ENCODE measurements at regions not wholly inside any gene's neighbourhood (a gene's known extent, or its start where the extent isn't known, plus 50 kb on each side); places are given as distances from the start of the nearest gene placed in this dataset.

- Histone ChIP-seq H3K4me3 (no peak overlapping the region), H3K9me3 (no peaks in the 10 kb centered on the region), H3K36me3 (no peaks in the 10 kb centered on the region), H3K27me3 (no peaks in the 10 kb centered on the region), H3K4me1 (peaks cover 10 to 20% (median 15%) of the 10 kb centered on the region in 4 donors), H3K27ac (peak overlapping the region; percentile 51 to 78 (median 66))
- TF ChIP-seq POLR2AphosphoS5 (IDR thresholded peaks at IDR 0.05) (peak; percentile 70 to 71), EP300 (IDR thresholded peaks at IDR 0.05) (peak; percentile 44 to 95 (median 74)), POLR2A (IDR thresholded peaks at IDR 0.05) (no peak)
- WGBS, 2 donors, result 2 to 4% methylated on average over 2 of the region's 2 CpGs
- peak; percentile 87 to 90 for ATAC-seq (ENCODE audit: low FRiP score in 2 of 2)
- DNase-seq, result peak in 1 of 2 donors; percentile 47
Measured at GRCh38 chr4:124060261-124060918, 652.1 kb downstream of the ANKRD50 start.

- Histone ChIP-seq H3K9me3 (no peaks in the 10 kb centered on the region), H3K27me3 (no peaks in the 10 kb centered on the region), H3K4me3 (no peak overlapping the region), H3K27ac (peak overlapping the region; percentile 31 to 78 (median 66)), H3K4me1 (peaks cover 10 to 20% (median 15%) of the 10 kb centered on the region in 4 donors), H3K36me3 (no peaks in the 10 kb centered on the region)
- ATAC-seq (ENCODE audit: low FRiP score in 2 of 2) (peak in 1 of 2 donors; percentile 69), DNase-seq (no peak)
- TF ChIP-seq POLR2AphosphoS5 (IDR thresholded peaks at IDR 0.05) (no peak), POLR2A (IDR thresholded peaks at IDR 0.05) (no peak), EP300 (IDR thresholded peaks at IDR 0.05) (no peak), CTCF (IDR thresholded peaks at IDR 0.05) (no peak)
Measured at GRCh38 chr4:124061413-124061812, 651.1 kb downstream of the ANKRD50 start.

GRCh38 chr4:124065422-124065821 lies 647.1 kb downstream of the ANKRD50 start:
- TF ChIP-seq CTCF (IDR thresholded peaks at IDR 0.05), result no peak
- no peak for TF ChIP-seq POLR2AphosphoS5 (IDR thresholded peaks at IDR 0.05)
- TF ChIP-seq EP300 (IDR thresholded peaks at IDR 0.05), result no peak
- TF ChIP-seq POLR2A (IDR thresholded peaks at IDR 0.05), result no peak
- H3K27me3 ChIP-seq, result no peaks in the 10 kb centered on the region
- H3K36me3 ChIP-seq, result no peaks in the 10 kb centered on the region
- peaks cover 4 to 13% (median 6%) of the 10 kb centered on the region in 4 donors for H3K9me3 ChIP-seq
- H3K4me1 ChIP-seq, result peaks cover 10 to 14% (median 11%) of the 10 kb centered on the region in 4 donors
- ATAC-seq (ENCODE audit: low FRiP score in 2 of 2), result no peak
- no peak overlapping the region for H3K4me3 ChIP-seq
- H3K27ac ChIP-seq, result no peak overlapping the region
- DNase-seq, result no peak

- DNase-seq, result no peak
- WGBS, 2 donors, result 84 to 94% methylated on average over 4 of the region's 4 CpGs
- H3K27me3 ChIP-seq, result no peaks in the 10 kb centered on the region
- TF ChIP-seq POLR2AphosphoS5 (IDR thresholded peaks at IDR 0.05) (no peak), POLR2A (IDR thresholded peaks at IDR 0.05) (no peak), EP300 (IDR thresholded peaks at IDR 0.05) (no peak)
- H3K36me3 ChIP-seq, result no peaks in the 10 kb centered on the region
- no peak overlapping the region for H3K4me3 ChIP-seq
- peaks cover 8 to 18% (median 11%) of the 10 kb centered on the region in 4 donors for H3K9me3 ChIP-seq
- H3K4me1 ChIP-seq, result peaks cover 6 to 10% (median 6%) of the 10 kb centered on the region in 4 donors
- no peak for ATAC-seq (ENCODE audit: low FRiP score in 2 of 2)
- no peak overlapping the region for H3K27ac ChIP-seq
Measured at GRCh38 chr4:124065936-124066335, 646.6 kb downstream of the ANKRD50 start.

- no peak overlapping the region for H3K4me3 ChIP-seq
- no peak overlapping the region for H3K27ac ChIP-seq
- no peak for TF ChIP-seq CTCF (IDR thresholded peaks at IDR 0.05)
- no peak for TF ChIP-seq EP300 (IDR thresholded peaks at IDR 0.05)
- no peak for TF ChIP-seq POLR2A (IDR thresholded peaks at IDR 0.05)
- TF ChIP-seq POLR2AphosphoS5 (IDR thresholded peaks at IDR 0.05), result no peak
- H3K27me3 ChIP-seq, result no peaks in the 10 kb centered on the region
- H3K4me1 ChIP-seq, result peaks cover 0 to 3% (median 0%) of the 10 kb centered on the region in 4 donors
- H3K9me3 ChIP-seq, result peaks cover 8 to 24% (median 15%) of the 10 kb centered on the region in 4 donors
- WGBS, 2 donors, result 92 to 97% methylated on average over 1 of the region's 1 CpG
- DNase-seq (no peak), ATAC-seq (ENCODE audit: low FRiP score in 2 of 2) (no peak)
- no peaks in the 10 kb centered on the region for H3K36me3 ChIP-seq
Measured at GRCh38 chr4:124066595-124066994, 645.9 kb downstream of the ANKRD50 start.

- Histone ChIP-seq H3K4me3 (no peak overlapping the region), H3K4me1 (no peaks in the 10 kb centered on the region), H3K36me3 (no peaks in the 10 kb centered on the region), H3K27ac (no peak overlapping the region), H3K27me3 (no peaks in the 10 kb centered on the region), H3K9me3 (peaks cover 8 to 28% (median 17%) of the 10 kb centered on the region in 4 donors)
- ATAC-seq (ENCODE audit: low FRiP score in 2 of 2) (no peak), DNase-seq (no peak)
- 89 to 93% methylated on average over 2 of the region's 2 CpGs for WGBS, 2 donors
- no peak for TF ChIP-seq CTCF (IDR thresholded peaks at IDR 0.05)
Measured at GRCh38 chr4:124067046-124067445, 645.5 kb downstream of the ANKRD50 start.

Measured in upper lobe of left lung (tissue), 6 donors.